ENCODE measurements at regions not wholly inside any gene's neighbourhood (a gene's known extent, or its start where the extent isn't known, plus 50 kb on each side); places are given as distances from the start of the nearest gene placed in this dataset.

DNA sequence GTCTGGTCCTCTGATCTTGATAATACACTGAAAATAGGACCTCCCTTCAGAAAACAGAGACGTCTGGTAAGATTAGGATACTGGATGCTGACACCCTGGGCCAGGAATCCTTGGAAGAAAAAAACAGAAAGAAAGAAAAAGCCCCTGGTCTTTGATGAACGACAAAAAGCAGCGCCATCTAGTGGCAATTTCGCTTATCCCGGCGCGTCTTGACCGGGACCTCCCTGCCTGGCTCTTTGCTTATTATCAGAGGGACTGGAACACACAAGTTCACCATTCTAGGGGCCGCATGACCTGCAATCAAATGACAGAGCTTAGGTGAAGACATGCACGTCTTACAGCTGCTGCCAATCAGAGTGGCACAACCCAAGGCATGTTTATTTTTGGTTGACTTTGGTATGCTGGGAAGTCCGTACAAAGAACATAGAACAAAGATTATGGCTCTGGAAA, 114.9 kb upstream of the NFIB start:
- Histone ChIP-seq H3K27ac (replicated peaks in 1 of 4) (no peak overlapping the region), H3K27me3 (no peaks in the 10 kb centered on the region), H3K9me3 (no peaks in the 10 kb centered on the region), H3K4me1 (peaks cover 15 to 17% (median 16%) of the 10 kb centered on the region in 4 donors), H3K36me3 (no peaks in the 10 kb centered on the region), H3K4me3 (no peak overlapping the region)
- TF ChIP-seq POLR2AphosphoS5 (IDR thresholded peaks at IDR 0.05) (no peak), POLR2A (IDR thresholded peaks at IDR 0.05; ENCODE audit: low read depth) (no peak), EP300 (IDR thresholded peaks at IDR 0.05) (no peak)
- TF ChIP-seq, protein P1, sequence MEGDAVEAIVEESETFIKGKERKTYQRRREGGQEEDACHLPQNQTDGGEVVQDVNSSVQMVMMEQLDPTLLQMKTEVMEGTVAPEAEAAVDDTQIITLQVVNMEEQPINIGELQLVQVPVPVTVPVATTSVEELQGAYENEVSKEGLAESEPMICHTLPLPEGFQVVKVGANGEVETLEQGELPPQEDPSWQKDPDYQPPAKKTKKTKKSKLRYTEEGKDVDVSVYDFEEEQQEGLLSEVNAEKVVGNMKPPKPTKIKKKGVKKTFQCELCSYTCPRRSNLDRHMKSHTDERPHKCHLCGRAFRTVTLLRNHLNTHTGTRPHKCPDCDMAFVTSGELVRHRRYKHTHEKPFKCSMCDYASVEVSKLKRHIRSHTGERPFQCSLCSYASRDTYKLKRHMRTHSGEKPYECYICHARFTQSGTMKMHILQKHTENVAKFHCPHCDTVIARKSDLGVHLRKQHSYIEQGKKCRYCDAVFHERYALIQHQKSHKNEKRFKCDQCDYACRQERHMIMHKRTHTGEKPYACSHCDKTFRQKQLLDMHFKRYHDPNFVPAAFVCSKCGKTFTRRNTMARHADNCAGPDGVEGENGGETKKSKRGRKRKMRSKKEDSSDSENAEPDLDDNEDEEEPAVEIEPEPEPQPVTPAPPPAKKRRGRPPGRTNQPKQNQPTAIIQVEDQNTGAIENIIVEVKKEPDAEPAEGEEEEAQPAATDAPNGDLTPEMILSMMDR (IDR thresholded peaks at IDR 0.05), result peak; percentile 45 to 81 (median 75)
- WGBS, result 8% methylated on average over 11 of the region's 11 CpGs
- intact Hi-C loops (cut with DNase I), result no loop called here
- no peak for DNase-seq (ENCODE audit: extremely low spot score)

DNA sequence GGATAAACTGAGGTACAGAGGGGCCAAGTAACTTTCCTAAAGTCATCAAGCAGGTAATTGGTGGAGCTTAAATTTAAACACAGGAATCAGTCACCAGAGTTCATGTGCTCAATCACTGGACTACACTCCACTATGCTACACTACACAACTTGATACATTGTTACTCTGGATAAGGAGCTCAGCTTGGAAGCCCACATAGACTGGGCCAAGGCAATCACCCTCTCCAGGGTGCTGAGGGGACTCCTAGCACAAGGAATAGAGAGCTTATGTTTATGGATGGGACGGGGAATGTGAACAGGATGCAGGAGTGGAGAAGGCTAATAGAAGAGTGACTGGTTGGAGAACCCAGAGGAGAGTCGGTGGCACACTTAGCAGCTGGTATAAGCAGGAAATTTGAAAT, 113.5 kb upstream of the NFIB start:
- Histone ChIP-seq H3K27me3 (no peaks in the 10 kb centered on the region), H3K36me3 (no peaks in the 10 kb centered on the region), H3K4me1 (peaks cover 6 to 9% (median 8%) of the 10 kb centered on the region in 4 donors), H3K27ac (replicated peaks in 1 of 4) (no peak overlapping the region), H3K4me3 (no peak overlapping the region), H3K9me3 (no peaks in the 10 kb centered on the region)
- no peak for DNase-seq (ENCODE audit: extremely low spot score)
- no peak for TF ChIP-seq POLR2A (IDR thresholded peaks at IDR 0.05; ENCODE audit: low read depth)
- TF ChIP-seq EP300 (IDR thresholded peaks at IDR 0.05), result no peak
- TF ChIP-seq POLR2AphosphoS5 (IDR thresholded peaks at IDR 0.05), result no peak
- TF ChIP-seq, protein P1 (IDR thresholded peaks at IDR 0.05), result no peak
- intact Hi-C loops (cut with DNase I), result no loop called here
- 88% methylated on average over 2 of the region's 2 CpGs for WGBS

DNA sequence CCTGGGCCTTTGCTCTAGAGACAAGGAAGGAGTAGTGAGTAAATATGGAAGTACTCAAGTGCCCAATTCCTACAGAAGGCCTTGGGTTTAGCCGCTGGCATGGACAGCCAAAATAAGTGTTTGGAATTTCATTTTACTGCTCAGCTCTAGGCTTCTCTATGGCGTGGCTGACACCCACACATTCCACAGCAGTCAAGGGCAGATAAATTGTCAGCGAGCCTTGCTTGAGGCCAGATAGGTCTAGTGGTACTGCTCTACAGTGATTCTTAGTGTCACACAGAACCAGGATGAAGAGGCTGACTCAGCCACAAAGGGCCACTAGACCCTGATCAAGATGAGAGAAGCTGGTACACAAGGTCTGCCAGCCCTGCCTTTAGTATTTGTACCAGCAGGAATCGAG, 111.0 kb upstream of the NFIB start:
- TF ChIP-seq POLR2A (IDR thresholded peaks at IDR 0.05; ENCODE audit: low read depth) (no peak), EP300 (IDR thresholded peaks at IDR 0.05) (no peak), POLR2AphosphoS5 (IDR thresholded peaks at IDR 0.05) (no peak)
- TF ChIP-seq, protein P1 (IDR thresholded peaks at IDR 0.05), result no peak
- H3K27ac ChIP-seq (replicated peaks in 1 of 4), result no peak overlapping the region

DNA sequence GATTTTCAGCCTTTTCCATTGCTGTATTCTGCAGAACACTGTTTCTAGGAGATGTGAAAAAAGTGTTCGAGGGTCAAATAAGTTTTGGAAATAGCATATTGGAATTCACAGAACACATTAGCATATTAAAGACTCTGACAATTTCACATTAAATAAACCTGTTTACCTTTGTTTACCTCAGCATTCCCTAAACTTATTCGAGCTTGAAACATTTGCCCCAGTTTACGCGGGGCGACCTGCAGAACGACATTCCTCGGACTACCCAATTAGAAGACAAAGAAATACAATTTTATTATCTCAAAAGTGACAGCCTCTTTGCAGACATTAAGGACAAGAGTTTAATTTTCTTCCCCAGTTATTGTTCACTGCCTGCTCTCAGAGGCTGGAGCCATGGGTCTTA, 110.3 kb upstream of the NFIB start:
- intact Hi-C loops (cut with DNase I), result no loop called here
- TF ChIP-seq EP300 (IDR thresholded peaks at IDR 0.05), result no peak
- TF ChIP-seq POLR2AphosphoS5 (IDR thresholded peaks at IDR 0.05), result no peak
- TF ChIP-seq, protein P1 (IDR thresholded peaks at IDR 0.05), result no peak
- TF ChIP-seq POLR2A (IDR thresholded peaks at IDR 0.05; ENCODE audit: low read depth), result no peak
- H3K4me1 ChIP-seq, result peaks cover 6 to 9% (median 8%) of the 10 kb centered on the region in 4 donors
- H3K27me3 ChIP-seq, result no peaks in the 10 kb centered on the region
- DNase-seq (ENCODE audit: extremely low spot score), result no peak
- no peaks in the 10 kb centered on the region for H3K9me3 ChIP-seq
- no peak overlapping the region for H3K27ac ChIP-seq (replicated peaks in 1 of 4)
- 89% methylated on average over 7 of the region's 7 CpGs for WGBS
- H3K4me3 ChIP-seq, result no peak overlapping the region
- H3K36me3 ChIP-seq, result no peaks in the 10 kb centered on the region

More for the DNA sequence above, 111.0 kb upstream of the NFIB start:
- H3K9me3 ChIP-seq, result no peaks in the 10 kb centered on the region
- DNase-seq (ENCODE audit: extremely low spot score), result no peak
- H3K36me3 ChIP-seq, result no peaks in the 10 kb centered on the region
- intact Hi-C loops (cut with DNase I), result no loop called here
- no peak overlapping the region for H3K4me3 ChIP-seq
- H3K4me1 ChIP-seq, result peaks cover 6 to 9% (median 8%) of the 10 kb centered on the region in 4 donors
- no peaks in the 10 kb centered on the region for H3K27me3 ChIP-seq
- 93% methylated on average over 4 of the region's 4 CpGs for WGBS

DNA sequence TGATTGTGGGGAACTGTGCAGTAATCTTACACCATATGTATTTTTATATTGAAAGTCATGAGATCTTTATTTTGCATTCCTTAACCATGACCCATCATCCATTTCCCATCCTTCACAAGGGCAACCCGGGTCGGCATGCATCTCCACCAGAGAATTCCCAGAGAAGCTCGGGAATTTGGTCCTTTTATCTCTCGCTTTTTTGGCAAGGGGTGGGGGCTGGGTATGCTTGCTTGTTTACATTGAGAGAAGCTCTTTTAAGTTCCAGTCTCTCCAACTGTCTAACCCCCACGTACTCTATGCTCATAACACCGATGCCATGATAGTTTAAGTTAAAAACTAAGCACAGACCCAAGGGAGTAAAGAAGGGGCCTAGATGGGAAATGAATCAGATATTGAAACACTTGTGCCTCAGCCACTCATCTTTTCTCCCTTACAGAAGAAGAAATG, 109.9 kb upstream of the NFIB start:
- intact Hi-C loops (cut with DNase I), result no loop called here
- TF ChIP-seq EP300 (IDR thresholded peaks at IDR 0.05) (no peak), POLR2A (IDR thresholded peaks at IDR 0.05; ENCODE audit: low read depth) (no peak), POLR2AphosphoS5 (IDR thresholded peaks at IDR 0.05) (no peak)
- TF ChIP-seq, protein P1 (IDR thresholded peaks at IDR 0.05), result no peak

More for the DNA sequence above, 109.9 kb upstream of the NFIB start:
- Histone ChIP-seq H3K27ac (replicated peaks in 1 of 4) (no peak overlapping the region), H3K36me3 (no peaks in the 10 kb centered on the region), H3K4me1 (peaks cover 5 to 8% (median 6%) of the 10 kb centered on the region in 4 donors), H3K9me3 (no peaks in the 10 kb centered on the region), H3K27me3 (no peaks in the 10 kb centered on the region), H3K4me3 (no peak overlapping the region)
- DNase-seq (ENCODE audit: extremely low spot score), result no peak
- WGBS, result 55% methylated on average over 6 of the region's 6 CpGs
